Hypothalamus (tissue), 51 donors: ENCODE measurements at regions not wholly inside any gene's neighbourhood (a gene's known extent, or its start where the extent isn't known, plus 50 kb on each side); places are given as distances from the start of the nearest gene placed in this dataset.
"Not testable (repeated sequence)": the region's sequence is repeated elsewhere in the genome, so short reads cannot be mapped to it uniquely, and the experiment has no call there.

Experiments used
- DNase-seq, 51 donors: peaks; one replicate each; lab custom pipeline; 2025; lab: John Stamatoyannopoulos, UW

- DNase-seq: no peak
These were observed 131.0 kb upstream of the HAND2 start for GRCh38 chr4:173661001-173661400.

GRCh38 chr4:173656898-173657297 lies 126.9 kb upstream of the HAND2 start:
- no peak for DNase-seq

- DNase-seq: no peak
These were observed 122.4 kb upstream of the HAND2 start for GRCh38 chr4:173652283-173652931.

DNA sequence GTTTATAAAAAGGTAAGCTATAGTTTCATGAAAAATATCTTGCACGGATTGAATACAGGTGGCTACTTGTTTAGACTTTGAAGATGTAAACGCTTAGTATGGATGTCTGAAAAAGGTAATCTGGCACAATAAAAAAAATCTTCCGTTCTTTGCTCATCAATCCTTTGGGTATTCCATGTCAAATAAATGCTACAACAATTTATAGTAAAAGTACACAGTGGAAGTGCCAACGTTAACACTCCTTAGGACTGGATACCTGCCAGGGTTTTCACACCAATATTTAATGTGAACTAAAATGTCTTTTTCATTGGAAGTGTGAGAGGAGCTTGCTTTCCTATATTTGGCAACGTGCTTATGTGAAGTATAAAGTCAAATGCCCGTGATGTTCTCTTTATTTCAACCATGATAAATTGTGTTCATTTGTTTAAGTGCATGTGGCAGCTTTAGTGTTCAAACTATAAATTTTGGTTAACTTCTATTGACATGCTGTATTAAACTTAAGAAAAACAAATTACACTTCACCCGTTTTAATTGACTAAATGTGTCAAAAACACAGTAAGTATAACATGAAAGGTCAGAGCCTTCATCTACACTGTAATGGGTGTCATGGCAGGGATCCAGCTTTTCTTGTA lies 121.7 kb upstream of the HAND2 start:
- DNase-seq: no peak

GRCh38 chr4:173647902-173648301 lies 117.9 kb upstream of the HAND2 start:
- DNase-seq: no peak

GRCh38 chr4:173642509-173642908 lies 112.5 kb upstream of the HAND2 start:
- no peak for DNase-seq

DNA sequence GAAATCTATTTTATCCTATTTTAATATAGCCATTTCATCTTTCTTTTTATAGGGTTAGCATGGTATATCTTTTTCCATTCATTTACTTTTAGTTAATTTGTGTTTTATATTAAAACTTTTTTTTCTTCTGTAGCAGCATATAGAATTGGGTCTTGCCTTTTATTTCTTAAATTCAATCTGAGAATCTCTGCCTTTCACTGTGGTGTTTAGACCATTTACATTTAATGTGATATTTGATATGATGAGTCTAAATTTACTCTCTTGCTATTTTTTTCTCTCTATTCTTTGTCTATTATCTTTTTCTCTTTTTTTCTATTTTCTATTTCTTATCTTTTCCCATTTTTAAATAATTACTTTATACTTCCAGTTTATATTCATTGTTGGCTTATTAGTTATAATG lies 105.4 kb upstream of the HAND2 start:
- DNase-seq: no peak

- no peak for DNase-seq
These were observed 96.2 kb upstream of the HAND2 start for GRCh38 chr4:173626277-173626676.

- not testable (repeated sequence) for DNase-seq
These were observed 88.6 kb upstream of the HAND2 start for GRCh38 chr4:173618648-173619047.

- no peak for DNase-seq
These were observed 79.1 kb upstream of the HAND2 start for GRCh38 chr4:173609158-173609557.

DNA sequence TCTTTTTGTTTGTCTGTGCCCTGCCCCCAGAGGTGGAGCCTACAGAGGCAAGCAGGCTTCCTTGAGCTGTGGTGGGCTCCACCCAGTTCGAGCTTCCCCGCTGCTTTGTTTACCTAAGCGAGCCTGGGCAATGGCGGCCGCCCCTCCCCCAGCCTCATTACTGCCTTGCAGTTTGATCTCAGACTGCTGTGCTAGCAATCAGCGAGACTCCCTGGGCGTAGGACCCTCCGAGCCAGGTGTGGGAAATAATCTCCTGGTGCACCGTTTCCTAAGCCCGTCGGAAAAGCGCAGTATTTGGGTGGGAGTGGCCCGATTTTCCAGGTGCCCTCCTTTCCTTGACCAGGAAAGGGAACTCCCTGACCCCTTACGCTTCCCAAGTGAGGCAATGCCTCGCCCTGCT lies 78.6 kb upstream of the HAND2 start:
- not testable (repeated sequence) for DNase-seq

GRCh38 chr4:173591760-173592159 lies 61.7 kb upstream of the HAND2 start:
- DNase-seq: no peak

DNA sequence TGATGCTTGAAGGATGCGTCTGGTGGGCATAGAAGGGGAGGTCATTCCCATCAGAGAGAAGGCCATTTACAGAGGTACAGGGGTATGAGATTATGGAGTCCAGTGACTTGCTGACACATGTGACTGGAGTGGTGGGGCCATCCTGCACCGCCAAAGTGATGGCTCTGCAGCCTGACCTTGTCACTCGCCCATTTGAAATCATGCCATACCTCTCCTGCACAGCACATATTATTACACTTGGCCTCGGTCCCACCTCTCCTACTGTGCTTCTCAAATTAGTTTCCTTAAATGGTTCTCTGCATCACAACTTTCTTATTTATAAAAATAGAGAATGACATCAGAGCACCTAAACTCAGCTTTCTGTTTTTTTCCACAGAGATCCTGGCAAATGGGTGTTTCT lies 60.7 kb upstream of the HAND2 start:
- DNase-seq: no peak

DNA sequence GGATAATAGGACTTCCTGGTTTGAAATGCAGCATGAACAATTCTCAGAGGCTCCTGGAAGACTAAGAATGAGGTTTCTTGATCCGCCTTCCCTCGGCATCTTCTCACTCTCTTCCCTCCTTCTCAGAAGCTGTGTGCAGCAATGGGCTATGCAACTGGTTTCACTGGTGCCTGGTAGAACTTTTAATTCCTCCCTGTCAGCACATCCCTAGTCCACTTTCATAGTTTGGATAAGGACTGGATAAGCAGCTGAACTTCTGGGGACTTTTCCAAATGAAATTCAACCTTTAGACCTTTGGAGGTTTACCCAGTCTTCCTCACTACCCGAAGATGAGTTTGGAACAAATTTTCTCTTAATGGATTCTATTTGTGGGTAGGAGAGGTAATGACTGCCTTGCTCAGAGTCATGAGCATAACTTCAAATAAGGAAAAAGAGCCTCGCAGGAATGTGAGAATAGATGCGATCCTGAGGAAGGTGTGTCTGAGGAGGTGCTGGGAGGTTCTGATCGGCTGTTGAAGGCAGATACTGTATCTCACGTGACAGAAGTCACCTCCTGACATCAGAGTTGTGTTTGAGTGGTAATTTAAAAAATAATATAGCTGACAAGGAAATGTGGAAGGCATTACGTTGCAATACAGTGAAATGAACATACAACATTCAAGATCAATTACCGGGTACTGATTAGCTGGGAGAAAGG lies 56.0 kb upstream of the HAND2 start:
- DNase-seq: no peak

- DNase-seq: no peak
These were observed 54.5 kb upstream of the HAND2 start for GRCh38 chr4:173584506-173584905.
